ENCODE measurements at regions not wholly inside any gene's neighbourhood (a gene's known extent, or its start where the extent isn't known, plus 50 kb on each side); places are given as distances from the start of the nearest gene placed in this dataset.

GRCh38 chr21:24989516-24989915, 617.8 kb downstream of the MRPL39 start:
- no peak for DNase-seq

GRCh38 chr21:24988941-24989340, 618.3 kb downstream of the MRPL39 start:
- no peak for DNase-seq

GRCh38 chr21:24976238-24976637, 631.0 kb downstream of the MRPL39 start:
- no peak for DNase-seq

GRCh38 chr21:24969068-24969467, 638.2 kb downstream of the MRPL39 start:
- no peak for DNase-seq

DNA sequence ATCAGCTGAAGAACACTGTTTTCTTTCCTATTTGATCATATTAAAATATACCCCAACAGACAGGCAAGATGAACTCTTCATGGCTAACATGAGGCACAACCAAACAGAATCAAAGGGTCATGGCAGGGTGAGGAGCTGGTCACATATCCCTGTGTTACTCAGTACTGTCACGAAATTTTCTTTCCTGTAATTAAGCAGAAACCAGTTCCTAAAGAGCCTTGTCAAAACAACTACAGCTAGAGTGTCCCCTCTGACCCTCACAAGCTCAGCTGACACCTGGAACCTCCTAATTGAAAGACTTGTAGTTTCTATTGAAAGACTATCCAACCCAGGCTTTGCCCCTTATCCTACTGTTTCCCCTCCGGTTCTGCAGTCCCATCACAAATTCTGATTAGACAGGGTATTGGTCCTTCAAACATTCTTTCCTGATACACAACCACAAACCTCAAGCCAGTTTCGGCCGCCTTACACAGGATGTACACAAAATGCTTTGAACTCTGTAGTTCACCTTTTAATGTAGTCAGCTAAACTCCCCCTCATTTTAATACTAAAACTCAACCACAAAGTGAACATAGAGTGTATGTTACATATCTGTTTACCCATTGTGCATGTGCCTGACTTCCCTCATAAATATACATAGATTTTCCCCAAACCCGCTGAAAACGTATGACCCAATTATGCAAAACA, 651.9 kb downstream of the MRPL39 start:
- no peak for DNase-seq

DNA sequence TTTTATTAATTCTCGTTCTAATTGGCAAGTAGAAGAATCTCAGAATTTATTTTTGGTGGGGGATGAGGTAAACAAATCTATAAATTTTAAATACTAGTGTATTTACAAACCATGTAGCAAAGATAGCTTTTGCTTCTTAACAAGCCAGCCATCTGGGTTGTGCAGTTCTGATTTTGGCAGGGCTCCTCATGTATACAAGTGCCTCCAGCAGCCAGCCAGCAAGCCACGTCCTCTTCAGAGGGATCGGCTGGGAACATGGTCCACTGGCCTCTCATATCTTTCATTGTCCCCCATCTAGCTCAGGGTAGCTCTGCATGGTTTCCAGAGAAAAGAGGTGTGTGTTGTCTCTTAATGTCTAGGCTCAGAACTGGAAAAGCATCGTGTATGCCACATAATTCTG, 659.1 kb downstream of the MRPL39 start:
- DNase-seq = no peak

DNA sequence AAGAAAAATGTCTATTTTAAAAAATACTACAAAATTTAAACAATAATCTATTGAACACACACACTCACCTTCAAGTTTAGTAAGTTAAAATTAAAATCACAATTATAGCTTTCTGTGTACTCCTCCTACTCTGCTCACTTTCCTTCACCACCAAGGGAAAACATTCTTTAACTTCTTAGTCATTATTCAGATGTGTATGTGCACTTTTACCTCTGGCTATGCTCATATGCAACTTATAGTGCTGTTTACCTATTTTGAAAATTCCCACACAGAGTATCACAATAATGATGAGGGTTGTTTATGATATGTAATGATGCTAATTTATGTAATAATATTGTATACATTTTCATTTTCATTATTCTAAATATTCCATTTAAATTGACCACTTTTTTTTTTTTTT, 661.4 kb downstream of the MRPL39 start:
- no peak for DNase-seq

GRCh38 chr21:24941316-24942185, 665.7 kb downstream of the MRPL39 start:
- DNase-seq = no peak

DNA sequence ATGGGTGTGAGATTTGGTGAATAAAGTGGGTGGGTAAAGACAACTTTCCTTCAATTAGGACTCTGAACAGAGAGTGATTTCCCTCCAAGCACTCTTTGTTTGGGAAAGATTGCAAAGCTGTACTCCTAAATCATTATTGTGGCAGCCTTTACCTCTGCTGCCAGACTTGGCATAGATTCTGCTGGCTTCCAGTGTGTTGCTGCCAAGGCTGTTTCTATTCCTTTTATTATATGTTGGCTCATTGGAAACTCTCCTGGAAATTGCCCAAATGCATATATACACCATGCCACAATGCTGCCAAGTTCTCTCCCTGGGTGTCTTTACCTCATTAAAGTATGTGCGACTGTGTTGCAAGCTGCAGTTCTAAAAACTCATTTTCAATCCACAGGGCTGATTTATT, 668.0 kb downstream of the MRPL39 start:
- no peak for DNase-seq

GRCh38 chr21:24938573-24938972, 668.7 kb downstream of the MRPL39 start:
- no peak for DNase-seq

GRCh38 chr21:24935991-24936390, 671.3 kb downstream of the MRPL39 start:
- DNase-seq = no peak

- no peak for DNase-seq
Measured at GRCh38 chr21:24910591-24910990, 696.7 kb downstream of the MRPL39 start.

- no peak for DNase-seq
Measured at GRCh38 chr21:24903994-24904635, 703.2 kb downstream of the MRPL39 start.

- no peak for DNase-seq
Measured at GRCh38 chr21:24899138-24899537, 708.1 kb downstream of the MRPL39 start.

GRCh38 chr21:24897883-24898282, 709.4 kb downstream of the MRPL39 start:
- no peak for DNase-seq

DNA sequence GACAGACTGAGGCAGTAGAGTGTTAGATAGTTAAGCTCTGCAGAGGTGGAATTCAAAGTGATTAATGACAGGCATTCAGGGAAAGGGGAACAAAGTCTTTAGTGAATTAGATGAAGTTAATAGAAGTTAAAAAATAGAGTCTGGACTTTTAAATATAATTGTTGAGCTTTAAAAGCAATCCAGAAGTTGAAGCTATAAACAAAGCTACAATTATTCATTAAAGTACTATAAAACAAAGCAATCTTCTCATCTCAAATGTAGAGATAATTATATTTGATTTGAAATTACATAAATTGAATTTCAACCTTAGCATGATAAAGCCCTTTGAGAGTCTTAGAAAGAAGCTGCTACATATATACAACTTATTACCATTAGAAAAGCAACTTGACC, 710.6 kb downstream of the MRPL39 start:
- no peak for DNase-seq

DNA sequence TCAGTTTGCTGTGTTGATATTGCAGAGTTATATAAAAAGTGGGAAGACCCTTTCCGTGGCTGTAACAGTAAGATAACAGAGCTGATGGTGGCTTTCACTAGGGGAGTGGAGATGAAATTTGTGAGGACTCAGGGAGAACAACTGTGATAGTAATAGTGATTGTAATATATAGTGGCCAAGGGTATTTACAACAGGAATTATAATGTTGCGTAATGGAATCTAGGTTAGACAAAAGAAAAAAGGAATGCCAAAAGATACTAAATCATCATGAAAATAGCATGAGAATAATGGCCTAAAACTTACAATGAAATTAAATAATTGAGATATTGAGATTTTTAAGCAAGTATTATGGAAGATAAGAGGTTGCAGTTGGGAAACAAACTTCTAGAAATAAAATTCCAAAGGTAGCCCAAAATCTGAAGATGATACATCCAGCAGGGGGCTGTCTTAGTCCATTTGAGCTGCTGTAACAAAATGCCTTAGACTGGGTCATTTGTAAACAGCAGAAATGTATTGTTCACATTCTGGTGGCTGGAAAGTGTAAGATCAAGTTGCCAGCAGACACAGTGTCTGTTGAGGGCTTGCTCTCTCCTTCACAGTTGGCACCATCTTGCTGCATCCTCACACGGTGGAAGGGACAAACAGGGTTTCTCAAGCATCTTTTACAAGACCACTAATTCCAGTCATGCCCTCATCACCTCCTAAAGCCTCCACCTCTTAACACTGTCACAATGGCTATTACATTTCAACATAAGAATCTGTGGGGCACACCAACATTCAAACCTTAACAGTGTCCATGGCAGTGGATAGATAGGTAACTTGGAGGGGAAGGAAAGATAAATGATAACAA, 711.2 kb downstream of the MRPL39 start:
- no peak for DNase-seq

GRCh38 chr21:24894324-24894723, 713.0 kb downstream of the MRPL39 start:
- DNase-seq = no peak

DNA sequence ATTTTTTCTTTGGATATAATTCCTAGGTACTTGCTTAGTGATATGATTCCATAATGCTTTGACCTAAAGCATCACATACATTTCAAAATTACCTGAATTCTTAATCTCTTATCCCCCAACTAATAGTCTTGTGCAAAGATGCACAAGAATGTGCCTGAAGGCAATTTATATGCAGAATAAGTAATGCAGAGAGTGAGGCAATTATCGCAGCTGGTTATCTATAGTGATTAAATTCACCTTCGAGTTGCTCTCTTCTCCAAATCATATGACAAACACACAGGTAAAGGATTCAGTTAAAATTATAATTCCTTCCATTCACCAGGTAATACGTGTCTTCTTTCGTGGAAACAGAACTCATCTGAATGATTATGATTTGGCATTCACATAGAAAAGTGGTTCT, 717.3 kb downstream of the MRPL39 start:
- DNase-seq = no peak

DNA sequence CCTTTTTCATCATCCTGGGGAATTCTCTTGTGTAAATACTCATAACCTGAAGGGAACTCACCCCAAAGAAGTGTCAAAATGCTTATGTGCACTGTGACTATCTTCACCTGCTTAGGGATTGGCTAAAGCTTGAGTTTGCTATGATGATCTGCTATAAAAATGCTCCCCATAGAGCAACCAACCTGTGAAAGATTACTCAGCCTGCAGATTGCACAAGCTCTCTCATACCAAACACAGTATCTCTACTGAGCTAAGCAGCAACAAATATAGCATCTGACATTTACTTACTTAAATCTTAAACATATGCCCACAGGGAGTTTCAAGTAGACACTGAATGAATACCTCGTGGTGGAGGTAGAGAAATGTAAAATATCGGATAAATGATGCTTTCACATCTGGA, 725.8 kb downstream of the MRPL39 start:
- DNase-seq = no peak

DNA sequence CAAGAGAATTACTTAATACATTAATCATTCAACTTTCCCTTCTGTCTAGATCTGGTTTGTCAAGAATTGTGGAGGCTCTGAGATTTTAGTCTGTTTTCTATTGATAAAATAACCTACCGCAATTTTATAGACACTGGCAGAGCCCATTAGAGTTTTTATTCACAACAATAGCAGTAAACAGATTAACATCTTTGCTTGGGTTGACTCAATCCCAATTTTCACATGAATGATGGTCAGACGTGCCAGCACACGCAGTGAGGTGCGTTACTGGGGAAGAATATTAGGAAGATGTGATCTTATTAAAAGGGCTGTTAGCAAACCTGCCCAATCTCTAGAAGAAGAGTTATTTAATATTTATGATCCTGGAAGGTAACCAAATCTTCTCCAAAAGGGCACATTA, 736.6 kb downstream of the MRPL39 start:
- no peak for DNase-seq

- no peak for DNase-seq
Measured at GRCh38 chr21:24869862-24870261, 737.4 kb downstream of the MRPL39 start.

DNA sequence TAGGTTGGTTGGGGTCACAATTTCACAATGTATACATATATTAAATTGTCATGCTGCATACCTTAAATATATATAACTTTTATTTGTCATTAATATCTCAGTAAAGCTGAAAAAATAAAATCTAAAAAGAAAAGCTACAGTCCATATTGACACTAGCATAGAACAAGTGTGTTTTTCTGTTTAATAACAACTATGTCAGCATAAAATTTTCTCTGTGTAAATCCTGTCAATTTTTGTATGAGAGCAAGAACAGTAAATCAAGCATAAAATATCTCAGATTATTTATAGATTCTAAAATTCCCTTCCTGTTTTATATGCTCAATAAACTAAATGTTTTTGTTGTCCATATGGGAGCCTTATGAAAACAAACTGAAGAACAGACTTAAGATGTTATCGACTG, 739.2 kb downstream of the MRPL39 start:
- DNase-seq = no peak

Data from stimulated activated naive CD4-positive, alpha-beta T cell treated with Interleukin-2 at 50 U/mL for 16 hours (primary cell).